ENCODE measurements at regions not wholly inside any gene's neighbourhood (a gene's known extent, or its start where the extent isn't known, plus 50 kb on each side); places are given as distances from the start of the nearest gene placed in this dataset.
"Not testable (repeated sequence)": the region's sequence is repeated elsewhere in the genome, so short reads cannot be mapped to it uniquely, and the experiment has no call there.

GRCh38 chr5:160479220-160479619 is 57.6 kb downstream of the PTTG1 start:
- DNase-seq (ENCODE audit: low spot score) = no peak

- no peak for DNase-seq (ENCODE audit: low spot score)
These were observed 58.3 kb downstream of the PTTG1 start for GRCh38 chr5:160479926-160480325.

GRCh38 chr5:160480652-160481051 is 59.0 kb downstream of the PTTG1 start:
- DNase-seq (ENCODE audit: low spot score) = no peak

GRCh38 chr5:160484678-160485077 is 63.0 kb downstream of the PTTG1 start:
- DNase-seq (ENCODE audit: low spot score) = no peak

DNA sequence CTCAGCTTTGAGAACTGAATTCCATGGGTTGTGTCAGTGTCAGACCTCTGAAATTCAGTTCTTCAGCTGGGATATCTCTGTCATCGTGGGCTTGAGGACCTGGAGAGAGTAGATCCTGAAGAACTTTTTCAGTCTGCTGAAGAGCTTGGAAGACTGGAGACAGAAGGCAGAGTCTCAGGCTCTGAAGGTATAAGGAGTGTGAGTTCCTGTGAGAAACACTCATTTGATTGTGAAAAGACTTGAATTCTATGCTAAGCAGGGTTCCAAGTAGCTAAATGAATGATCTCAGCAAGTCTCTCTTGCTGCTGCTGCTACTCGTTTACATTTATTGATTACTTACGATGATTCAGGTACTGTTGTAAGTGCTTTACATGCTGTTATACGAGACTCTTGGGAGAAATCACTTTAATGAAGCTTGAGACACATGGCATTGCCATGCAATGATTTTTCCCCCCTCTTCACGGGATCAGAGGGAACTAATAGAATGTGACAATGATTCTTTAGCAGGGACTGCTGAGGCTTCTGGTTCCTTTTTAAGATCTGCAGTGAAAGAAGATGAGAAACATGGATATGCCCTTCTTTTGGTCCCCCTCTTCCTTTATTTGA is 63.8 kb downstream of the PTTG1 start:
- DNase-seq (ENCODE audit: low spot score) = no peak

DNA sequence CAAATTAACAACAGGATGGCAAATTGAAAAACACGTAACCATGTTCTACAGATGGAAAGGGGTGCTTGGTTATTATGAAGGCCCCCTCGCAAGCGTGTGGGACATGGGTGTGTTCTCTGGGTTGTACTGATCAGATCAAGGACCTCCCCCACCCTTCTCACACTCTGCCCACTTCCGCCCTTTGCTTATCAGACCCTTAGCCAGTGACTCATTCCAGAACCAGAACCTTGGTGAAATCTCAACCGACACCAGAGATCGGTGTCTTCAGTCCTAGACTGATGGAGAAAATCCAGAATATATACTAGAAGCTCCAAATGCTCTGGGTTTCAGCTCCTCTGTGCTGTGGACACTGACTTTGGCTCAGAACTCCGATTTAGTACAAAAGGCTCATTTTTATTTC is 64.9 kb downstream of the PTTG1 start:
- DNase-seq (ENCODE audit: low spot score) = no peak

- no peak for DNase-seq (ENCODE audit: low spot score)
These were observed 67.0 kb downstream of the PTTG1 start for GRCh38 chr5:160488394-160489325.

- no peak for DNase-seq (ENCODE audit: low spot score)
These were observed 69.8 kb downstream of the PTTG1 start for GRCh38 chr5:160491438-160491837.

DNA sequence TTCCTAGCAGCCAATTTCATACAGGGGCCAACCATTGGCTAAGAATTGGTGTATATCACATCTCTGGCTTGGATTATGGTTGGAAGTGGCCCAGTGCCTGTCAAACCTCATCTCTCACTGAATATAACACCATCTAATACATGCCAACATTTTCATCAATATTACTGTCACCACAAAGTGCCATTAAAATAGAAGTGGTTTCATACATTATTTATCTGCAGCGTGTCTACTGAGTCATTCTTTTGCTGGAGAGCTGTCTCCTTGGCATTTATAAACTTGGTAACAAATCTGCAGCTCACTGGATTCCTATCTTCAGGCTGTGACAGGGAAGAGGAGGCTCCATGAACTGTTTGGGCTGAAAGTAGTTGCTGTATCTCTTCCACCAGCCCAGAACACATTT is 70.9 kb downstream of the PTTG1 start:
- DNase-seq (ENCODE audit: low spot score) = no peak

DNA sequence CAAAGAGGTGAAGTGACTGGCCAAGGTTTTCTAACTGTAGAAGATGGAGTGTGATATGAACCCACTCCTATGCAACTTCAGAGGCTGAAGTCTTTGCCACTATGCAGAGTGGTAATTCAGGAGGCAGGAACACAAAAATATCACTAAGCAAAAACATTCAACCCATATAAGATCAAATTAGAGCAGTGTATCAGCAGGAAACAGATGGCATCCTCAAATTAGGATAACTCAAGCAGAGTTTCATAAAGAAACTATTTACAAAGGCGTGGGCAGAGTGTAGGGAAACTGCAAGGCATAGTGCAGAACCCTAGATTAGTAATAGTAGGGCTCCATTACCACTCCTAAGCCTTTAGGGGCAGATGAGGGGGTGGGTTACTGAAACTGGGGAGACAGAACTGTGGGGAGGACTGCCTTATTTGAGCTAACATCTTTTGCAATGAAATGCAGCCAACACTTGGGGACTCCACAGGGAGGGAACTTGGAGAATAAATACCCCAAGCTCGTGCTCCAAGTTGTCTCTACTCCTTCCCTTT is 72.2 kb downstream of the PTTG1 start:
- DNase-seq (ENCODE audit: low spot score) = no peak

GRCh38 chr5:160494451-160494850 is 72.8 kb downstream of the PTTG1 start:
- no peak for DNase-seq (ENCODE audit: low spot score)

DNA sequence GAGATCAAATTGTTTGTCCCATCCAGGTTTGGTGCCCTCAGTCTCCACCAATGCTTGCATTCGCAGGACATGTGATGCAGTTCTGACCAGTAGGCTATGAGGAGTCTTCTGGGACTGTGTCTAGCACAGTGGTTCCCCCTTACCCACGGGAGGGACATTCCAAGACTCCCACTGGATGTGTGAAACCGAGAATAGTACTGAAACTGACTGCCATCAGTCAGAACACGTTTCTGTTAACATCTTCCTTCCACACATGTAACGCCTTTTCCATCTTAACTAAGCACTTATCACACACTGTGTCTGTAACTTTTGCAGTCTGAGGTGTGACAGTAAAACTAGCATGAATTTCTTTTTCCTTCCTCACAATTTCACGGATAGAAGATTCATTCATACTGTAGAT is 74.7 kb downstream of the PTTG1 start:
- no peak for DNase-seq (ENCODE audit: low spot score)

- no peak for DNase-seq (ENCODE audit: low spot score)
These were observed 75.1 kb downstream of the PTTG1 start for GRCh38 chr5:160496784-160497183.

DNA sequence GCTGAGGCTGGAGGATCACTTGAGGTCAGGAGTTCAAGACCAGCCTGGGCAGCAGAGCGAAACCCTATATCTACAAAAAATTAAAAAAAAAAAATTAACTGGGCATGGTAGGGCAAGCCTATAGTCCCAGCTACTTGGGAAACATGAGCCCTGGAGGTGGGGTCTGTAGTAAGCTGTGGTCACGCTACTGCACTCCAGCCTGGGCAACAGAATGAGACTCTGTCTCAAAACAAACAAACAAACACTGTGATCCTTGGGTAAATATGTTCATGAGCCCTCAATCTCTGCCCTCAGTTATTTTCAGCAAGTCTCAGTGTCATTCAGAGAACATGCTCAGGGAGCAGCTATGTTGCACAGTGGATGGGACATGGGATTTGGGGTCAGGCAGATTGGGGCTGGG is 76.2 kb downstream of the PTTG1 start:
- DNase-seq (ENCODE audit: low spot score) = no peak

- not testable (repeated sequence) for DNase-seq (ENCODE audit: low spot score)
These were observed 76.9 kb downstream of the PTTG1 start for GRCh38 chr5:160498441-160499043.

GRCh38 chr5:160500786-160501779 is 79.4 kb downstream of the PTTG1 start:
- DNase-seq (ENCODE audit: low spot score) = peak; percentile 19

DNA sequence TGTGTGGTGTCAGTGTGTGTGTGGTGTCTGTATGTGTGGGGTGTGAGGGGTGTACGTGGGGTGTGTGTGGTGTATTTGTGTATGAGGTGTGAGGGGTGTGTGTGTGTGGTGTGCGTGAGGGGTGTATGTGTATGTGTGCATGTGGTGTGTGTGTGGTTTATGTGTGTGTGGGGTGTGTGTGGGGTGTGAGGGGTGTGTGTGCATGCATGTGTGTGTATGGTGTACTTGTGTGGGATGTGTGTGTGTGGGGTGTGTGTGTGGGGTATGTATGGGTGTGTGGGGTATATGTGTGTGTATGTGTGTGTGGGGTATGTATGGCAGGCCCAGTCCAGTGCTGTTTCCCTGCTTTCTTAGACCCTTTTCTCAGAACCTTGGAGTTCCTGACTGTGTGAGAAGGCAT is 83.3 kb downstream of the PTTG1 start:
- DNase-seq (ENCODE audit: low spot score) = no peak

- peak; percentile 26 for DNase-seq (ENCODE audit: low spot score)
These were observed 84.7 kb downstream of the PTTG1 start for GRCh38 chr5:160506006-160507004.

DNA sequence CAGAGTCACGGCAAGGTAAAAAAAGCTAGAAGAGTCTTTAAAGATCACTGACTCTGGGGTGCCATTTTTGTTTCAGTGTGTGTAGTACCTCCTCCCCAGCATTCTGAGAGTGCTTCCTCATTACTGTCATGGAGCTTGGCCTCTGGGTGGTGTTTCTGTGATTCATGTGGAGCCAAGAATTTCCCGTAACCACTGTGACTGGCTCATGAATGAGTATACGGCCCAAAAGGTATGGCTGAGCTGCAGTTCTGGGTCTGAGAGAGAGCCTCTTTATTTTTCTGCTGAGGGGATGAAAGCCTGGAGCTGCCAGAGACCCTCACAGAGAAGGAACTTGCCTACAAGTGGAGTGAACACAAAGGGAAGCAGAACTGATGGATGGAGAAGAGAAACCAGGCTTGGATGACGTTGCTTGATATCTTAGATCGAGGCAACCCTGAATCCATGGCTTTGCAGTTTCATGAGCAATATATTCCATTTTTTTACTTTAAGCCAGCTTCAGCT is 85.6 kb downstream of the PTTG1 start:
- DNase-seq (ENCODE audit: low spot score) = no peak

All from mucosa of gallbladder (tissue), 1 donor.